ENCODE measurements at regions not wholly inside any gene's neighbourhood (a gene's known extent, or its start where the extent isn't known, plus 50 kb on each side); places are given as distances from the start of the nearest gene placed in this dataset.

DNA sequence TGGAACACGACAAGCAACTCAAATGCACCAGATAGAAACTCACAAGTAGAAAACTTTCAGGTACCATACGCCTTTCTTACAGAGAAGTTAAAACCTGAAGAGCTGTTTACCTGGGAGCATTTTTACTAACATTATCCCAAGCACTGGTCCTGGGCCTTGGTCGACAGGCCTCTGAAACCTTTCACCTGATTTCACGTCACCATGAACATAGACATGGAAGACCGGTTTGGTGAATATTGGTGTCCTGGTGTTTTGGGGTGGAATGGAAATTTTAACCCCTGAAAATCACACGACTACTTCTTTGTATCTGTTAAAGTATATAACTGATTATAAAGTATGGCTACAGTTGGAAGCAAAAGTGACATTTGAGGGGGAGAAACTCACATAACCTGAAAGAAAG is 176.6 kb upstream of the ARGLU1 start (continued):
- TF ChIP-seq, protein P1, sequence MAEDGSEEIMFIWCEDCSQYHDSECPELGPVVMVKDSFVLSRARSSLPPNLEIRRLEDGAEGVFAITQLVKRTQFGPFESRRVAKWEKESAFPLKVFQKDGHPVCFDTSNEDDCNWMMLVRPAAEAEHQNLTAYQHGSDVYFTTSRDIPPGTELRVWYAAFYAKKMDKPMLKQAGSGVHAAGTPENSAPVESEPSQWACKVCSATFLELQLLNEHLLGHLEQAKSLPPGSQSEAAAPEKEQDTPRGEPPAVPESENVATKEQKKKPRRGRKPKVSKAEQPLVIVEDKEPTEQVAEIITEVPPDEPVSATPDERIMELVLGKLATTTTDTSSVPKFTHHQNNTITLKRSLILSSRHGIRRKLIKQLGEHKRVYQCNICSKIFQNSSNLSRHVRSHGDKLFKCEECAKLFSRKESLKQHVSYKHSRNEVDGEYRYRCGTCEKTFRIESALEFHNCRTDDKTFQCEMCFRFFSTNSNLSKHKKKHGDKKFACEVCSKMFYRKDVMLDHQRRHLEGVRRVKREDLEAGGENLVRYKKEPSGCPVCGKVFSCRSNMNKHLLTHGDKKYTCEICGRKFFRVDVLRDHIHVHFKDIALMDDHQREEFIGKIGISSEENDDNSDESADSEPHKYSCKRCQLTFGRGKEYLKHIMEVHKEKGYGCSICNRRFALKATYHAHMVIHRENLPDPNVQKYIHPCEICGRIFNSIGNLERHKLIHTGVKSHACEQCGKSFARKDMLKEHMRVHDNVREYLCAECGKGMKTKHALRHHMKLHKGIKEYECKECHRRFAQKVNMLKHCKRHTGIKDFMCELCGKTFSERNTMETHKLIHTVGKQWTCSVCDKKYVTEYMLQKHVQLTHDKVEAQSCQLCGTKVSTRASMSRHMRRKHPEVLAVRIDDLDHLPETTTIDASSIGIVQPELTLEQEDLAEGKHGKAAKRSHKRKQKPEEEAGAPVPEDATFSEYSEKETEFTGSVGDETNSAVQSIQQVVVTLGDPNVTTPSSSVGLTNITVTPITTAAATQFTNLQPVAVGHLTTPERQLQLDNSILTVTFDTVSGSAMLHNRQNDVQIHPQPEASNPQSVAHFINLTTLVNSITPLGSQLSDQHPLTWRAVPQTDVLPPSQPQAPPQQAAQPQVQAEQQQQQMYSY (CRISPR knock-in tag; IDR thresholded peaks at IDR 0.05), result no peak
- TF ChIP-seq SP1 (CRISPR knock-in tag; conservative IDR thresholded peaks at IDR 0.05) (no peak), ATF1 (CRISPR knock-in tag; IDR thresholded peaks at IDR 0.05) (no peak), AR (CRISPR knock-in tag; IDR thresholded peaks at IDR 0.05) (no peak), EMX1 (CRISPR knock-in tag; IDR thresholded peaks at IDR 0.05) (no peak)
- TF ChIP-seq, protein P2, sequence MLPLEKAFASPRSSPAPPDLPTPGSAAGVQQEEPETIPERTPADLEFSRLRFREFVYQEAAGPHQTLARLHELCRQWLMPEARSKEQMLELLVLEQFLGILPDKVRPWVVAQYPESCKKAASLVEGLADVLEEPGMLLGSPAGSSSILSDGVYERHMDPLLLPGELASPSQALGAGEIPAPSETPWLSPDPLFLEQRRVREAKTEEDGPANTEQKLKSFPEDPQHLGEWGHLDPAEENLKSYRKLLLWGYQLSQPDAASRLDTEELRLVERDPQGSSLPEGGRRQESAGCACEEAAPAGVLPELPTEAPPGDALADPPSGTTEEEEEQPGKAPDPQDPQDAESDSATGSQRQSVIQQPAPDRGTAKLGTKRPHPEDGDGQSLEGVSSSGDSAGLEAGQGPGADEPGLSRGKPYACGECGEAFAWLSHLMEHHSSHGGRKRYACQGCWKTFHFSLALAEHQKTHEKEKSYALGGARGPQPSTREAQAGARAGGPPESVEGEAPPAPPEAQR (CRISPR knock-in tag; IDR thresholded peaks at IDR 0.05), result no peak
- TF ChIP-seq, protein P3, sequence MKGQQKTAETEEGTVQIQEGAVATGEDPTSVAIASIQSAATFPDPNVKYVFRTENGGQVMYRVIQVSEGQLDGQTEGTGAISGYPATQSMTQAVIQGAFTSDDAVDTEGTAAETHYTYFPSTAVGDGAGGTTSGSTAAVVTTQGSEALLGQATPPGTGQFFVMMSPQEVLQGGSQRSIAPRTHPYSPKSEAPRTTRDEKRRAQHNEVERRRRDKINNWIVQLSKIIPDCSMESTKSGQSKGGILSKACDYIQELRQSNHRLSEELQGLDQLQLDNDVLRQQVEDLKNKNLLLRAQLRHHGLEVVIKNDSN (CRISPR knock-in tag; IDR thresholded peaks at IDR 0.05), result no peak

DNA sequence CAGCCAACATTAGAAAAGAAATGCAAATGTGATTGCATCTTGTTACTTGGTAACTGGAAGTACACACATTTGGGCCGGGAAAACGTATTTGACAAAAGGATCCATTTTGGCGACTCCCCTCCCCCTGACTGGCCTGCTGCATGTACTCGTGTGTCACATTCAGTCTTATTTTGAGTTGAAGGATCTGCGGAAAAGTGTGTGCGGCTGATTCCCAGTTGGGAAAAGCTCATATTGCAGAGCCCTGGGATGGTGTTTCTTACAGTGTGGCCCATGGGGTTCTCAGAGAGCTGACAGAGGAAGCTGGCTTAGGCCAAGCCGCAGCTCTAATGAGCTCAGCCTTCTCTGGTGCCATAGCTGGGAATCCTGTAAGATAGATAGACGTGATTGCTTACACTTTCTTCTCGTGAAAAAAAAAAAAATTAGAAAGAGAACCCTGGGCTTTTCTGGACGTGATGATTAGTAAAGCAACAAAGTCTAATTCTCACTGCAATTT is 170.3 kb upstream of the ARGLU1 start:
- DNase-seq (ENCODE audit: low spot score) (no peak), ATAC-seq (no peak)
- H3K4me1 Mint-ChIP-seq, result peaks cover 10% of the 10 kb centered on the region
- H3K27me3 Mint-ChIP-seq (ENCODE audit: low read depth), result no peaks in the 10 kb centered on the region
- H3K36me3 Mint-ChIP-seq, result peaks cover 12% of the 10 kb centered on the region
- H3K9me3 Mint-ChIP-seq, result peaks cover 21% of the 10 kb centered on the region
- TF ChIP-seq ETV6 (CRISPR knock-in tag; IDR thresholded peaks at IDR 0.05), result no peak
- no peak for TF ChIP-seq TEAD4 (CRISPR knock-in tag; IDR thresholded peaks at IDR 0.05)
- TF ChIP-seq ZNF232 (CRISPR knock-in tag; IDR thresholded peaks at IDR 0.05), result no peak
- TF ChIP-seq ESRRA (CRISPR knock-in tag; IDR thresholded peaks at IDR 0.05; ENCODE audit: borderline replicate concordance), result no peak
- TF ChIP-seq, protein P4, sequence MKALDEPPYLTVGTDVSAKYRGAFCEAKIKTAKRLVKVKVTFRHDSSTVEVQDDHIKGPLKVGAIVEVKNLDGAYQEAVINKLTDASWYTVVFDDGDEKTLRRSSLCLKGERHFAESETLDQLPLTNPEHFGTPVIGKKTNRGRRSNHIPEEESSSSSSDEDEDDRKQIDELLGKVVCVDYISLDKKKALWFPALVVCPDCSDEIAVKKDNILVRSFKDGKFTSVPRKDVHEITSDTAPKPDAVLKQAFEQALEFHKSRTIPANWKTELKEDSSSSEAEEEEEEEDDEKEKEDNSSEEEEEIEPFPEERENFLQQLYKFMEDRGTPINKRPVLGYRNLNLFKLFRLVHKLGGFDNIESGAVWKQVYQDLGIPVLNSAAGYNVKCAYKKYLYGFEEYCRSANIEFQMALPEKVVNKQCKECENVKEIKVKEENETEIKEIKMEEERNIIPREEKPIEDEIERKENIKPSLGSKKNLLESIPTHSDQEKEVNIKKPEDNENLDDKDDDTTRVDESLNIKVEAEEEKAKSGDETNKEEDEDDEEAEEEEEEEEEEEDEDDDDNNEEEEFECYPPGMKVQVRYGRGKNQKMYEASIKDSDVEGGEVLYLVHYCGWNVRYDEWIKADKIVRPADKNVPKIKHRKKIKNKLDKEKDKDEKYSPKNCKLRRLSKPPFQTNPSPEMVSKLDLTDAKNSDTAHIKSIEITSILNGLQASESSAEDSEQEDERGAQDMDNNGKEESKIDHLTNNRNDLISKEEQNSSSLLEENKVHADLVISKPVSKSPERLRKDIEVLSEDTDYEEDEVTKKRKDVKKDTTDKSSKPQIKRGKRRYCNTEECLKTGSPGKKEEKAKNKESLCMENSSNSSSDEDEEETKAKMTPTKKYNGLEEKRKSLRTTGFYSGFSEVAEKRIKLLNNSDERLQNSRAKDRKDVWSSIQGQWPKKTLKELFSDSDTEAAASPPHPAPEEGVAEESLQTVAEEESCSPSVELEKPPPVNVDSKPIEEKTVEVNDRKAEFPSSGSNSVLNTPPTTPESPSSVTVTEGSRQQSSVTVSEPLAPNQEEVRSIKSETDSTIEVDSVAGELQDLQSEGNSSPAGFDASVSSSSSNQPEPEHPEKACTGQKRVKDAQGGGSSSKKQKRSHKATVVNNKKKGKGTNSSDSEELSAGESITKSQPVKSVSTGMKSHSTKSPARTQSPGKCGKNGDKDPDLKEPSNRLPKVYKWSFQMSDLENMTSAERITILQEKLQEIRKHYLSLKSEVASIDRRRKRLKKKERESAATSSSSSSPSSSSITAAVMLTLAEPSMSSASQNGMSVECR (CRISPR knock-in tag; IDR thresholded peaks at IDR 0.05; ENCODE audit: borderline replicate concordance), result no peak
- TF ChIP-seq ZBTB21 (CRISPR knock-in tag; IDR thresholded peaks at IDR 0.05; ENCODE audit: borderline replicate concordance), result no peak
- no peak for TF ChIP-seq NFYB (CRISPR knock-in tag; conservative IDR thresholded peaks at IDR 0.05; ENCODE audit: low read depth)
- no peak for TF ChIP-seq ZNF671 (CRISPR knock-in tag; IDR thresholded peaks at IDR 0.05)
- H3K27ac Mint-ChIP-seq, result no peak overlapping the region; the same call in 1 of the 2 replicates
- ChIA-PET POLR2A (no interaction called here), CTCF (no interaction called here)
- H3K4me3 Mint-ChIP-seq, result no peak overlapping the region
